HG03159 (cell line): ENCODE measurements at regions not wholly inside any gene's neighbourhood (a gene's known extent, or its start where the extent isn't known, plus 50 kb on each side); places are given as distances from the start of the nearest gene placed in this dataset.
A peak's percentile ranks its signal among the peaks of the same experiment; 100 is the strongest.
"Not testable (repeated sequence)": the region's sequence is repeated elsewhere in the genome, so short reads cannot be mapped to it uniquely, and the experiment has no call there.

Source experiments
- ATAC-seq: cut with Tn5 transposase; IDR thresholded peaks from one replicate; pipeline ENCODE4 v1.9.1; 2021; ENCODE audit warnings: mild to moderate bottlenecking, moderate library complexity; ENCODE audit not compliant: unreplicated experiment

GRCh38 chr4:107470173-107470572 is 249.9 kb downstream of the PAPSS1 start:
- no peak for ATAC-seq

DNA sequence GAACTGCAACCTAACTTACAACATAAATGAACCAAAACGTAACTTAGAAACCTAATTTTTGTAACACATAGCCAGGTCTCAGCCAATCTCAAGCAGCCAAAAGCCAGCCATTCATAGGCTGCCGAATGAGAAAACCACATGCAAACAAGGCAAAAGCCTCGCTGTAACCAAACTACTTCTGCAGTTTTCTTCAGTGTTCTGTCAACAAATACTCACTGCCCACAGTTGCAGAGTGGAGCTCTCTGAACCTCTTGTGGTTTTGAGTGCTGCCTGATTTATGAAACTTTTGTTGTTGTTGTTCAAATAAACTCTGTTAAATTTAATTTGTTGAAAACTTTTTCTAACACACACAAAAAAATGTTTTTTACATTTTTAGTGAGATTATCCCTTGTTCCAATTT is 251.2 kb downstream of the PAPSS1 start:
- peak; percentile 67 for ATAC-seq

GRCh38 chr4:107468156-107468555 is 251.9 kb downstream of the PAPSS1 start:
- ATAC-seq: no peak

- no peak for ATAC-seq
These were observed 252.6 kb downstream of the PAPSS1 start for GRCh38 chr4:107467461-107467860.

- no peak for ATAC-seq
These were observed 261.8 kb downstream of the PAPSS1 start for GRCh38 chr4:107458194-107458593.

DNA sequence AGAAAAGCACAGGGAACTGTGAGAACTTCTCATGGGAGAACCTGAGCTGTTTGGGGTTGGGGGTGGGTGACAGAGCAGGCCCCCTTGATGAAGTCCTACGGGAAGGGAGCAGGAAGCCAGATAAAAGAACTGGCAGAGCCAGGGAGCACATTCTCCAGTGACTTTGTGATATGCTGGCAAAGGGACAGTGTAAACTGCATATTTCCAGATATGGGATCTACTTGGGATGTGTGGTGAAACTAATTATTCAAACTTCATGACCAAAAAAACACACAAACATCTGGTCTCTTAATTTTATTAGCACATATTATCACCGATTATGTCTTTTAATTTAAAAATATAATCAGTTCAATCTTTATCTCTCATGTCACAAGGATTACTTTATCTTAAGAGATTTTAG is 266.0 kb downstream of the PAPSS1 start:
- ATAC-seq: no peak

DNA sequence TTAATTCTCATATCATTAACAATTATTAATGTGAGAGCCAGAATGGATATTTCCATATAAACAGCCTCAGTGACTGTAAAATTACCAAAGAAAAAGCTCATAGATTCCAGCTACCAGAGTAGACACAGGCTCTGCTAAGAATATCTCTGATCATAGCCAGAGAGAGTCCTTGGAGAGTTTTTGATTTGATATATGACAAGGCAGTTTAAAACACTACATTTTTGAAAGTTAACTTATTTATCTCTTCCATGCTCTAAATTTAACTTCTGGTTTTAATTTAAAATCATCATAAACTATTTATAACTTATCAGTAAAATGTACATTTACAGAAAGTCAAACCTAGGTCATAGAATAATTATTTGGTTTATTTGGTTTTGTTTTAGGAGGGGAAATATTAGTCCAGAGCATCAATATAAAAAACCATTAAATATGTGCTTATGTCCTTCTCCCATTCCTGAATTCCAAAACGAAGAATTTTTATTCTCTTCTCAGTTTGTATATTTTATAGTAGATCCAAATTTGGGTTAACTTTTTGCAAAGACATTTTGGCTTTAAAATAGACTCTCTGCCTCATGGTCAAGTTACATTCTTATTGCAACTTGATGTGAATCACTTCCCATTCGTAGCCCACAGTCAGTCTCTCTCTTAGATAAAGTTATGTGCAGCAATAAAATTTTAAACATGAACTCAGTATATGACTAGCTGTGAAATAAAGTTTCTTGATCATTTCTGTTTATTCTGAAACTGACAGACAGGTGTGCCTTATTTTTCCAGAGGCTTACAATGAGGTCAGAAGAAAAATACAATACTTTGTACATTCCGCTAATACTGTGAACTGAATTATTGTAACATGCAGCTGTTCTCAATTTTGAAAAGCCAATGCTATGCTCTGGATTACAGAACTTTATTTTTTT is 267.1 kb downstream of the PAPSS1 start:
- ATAC-seq: no peak

DNA sequence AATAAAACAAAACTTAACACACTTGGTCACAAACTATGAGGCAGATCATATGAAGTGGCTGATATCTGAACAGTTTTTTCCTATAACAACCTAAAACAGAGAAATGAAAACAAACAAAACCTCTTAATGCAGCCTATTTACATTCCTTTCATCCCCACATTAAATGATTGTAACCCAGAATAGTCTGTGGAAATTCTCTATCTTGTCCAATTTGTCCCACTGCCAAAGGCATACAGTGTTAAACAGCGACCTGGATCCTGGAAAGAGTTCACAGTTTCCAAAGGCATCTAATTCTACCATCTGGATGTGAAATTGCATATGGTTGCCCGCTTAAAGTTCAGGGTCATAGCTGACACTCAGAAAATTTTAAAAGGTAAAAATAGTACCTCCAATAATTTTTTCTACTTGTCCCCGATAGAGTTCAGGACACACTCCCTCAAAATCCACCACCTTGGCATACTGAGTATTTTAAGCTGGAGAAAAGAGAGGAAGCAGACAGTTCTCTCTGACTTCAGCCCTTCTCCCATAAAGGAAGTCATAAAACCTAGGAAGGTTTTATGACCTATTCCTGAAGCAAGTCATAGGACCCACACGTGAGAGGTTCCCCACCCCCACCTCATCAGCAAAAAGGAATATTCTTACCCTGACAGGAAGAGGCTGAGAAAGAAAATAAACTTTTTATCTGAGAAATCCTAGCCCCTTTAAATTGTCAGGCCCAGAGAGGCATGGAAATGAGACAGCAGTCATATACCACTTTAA is 270.2 kb downstream of the PAPSS1 start:
- no peak for ATAC-seq

DNA sequence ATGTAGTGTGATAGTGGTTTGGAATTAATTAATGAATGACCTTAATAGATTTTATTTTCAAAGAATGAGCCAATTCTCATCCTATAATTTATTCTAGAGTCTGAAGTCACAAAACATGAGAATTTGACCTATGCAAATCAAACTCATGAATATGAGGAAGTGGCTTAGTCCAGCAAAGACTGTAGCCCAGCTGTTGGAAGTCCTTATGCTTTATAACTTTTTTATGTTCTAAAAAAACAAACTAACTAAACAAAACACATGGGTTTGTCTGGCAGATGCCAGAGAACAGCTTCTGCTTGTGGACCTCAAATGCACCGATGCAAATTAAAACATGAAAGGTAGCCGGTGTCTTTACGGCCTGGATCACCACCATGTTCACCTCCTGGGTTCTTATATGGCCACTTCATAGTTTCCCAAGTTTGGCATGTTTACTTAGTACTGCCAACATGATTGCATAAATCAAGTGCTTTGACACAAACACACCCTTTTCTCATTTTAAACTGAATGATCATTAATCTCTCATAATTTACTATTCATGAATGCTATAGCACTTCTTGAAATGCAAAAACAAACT is 277.4 kb downstream of the PAPSS1 start:
- ATAC-seq: no peak

- no peak for ATAC-seq
These were observed 280.6 kb downstream of the PAPSS1 start for GRCh38 chr4:107439401-107439800.

- not testable (repeated sequence) for ATAC-seq
These were observed 283.6 kb downstream of the PAPSS1 start for GRCh38 chr4:107436471-107436870.

- no peak for ATAC-seq
These were observed 287.6 kb downstream of the PAPSS1 start for GRCh38 chr4:107432451-107432850.

GRCh38 chr4:107423677-107424405 is 296.2 kb downstream of the PAPSS1 start:
- ATAC-seq: no peak

DNA sequence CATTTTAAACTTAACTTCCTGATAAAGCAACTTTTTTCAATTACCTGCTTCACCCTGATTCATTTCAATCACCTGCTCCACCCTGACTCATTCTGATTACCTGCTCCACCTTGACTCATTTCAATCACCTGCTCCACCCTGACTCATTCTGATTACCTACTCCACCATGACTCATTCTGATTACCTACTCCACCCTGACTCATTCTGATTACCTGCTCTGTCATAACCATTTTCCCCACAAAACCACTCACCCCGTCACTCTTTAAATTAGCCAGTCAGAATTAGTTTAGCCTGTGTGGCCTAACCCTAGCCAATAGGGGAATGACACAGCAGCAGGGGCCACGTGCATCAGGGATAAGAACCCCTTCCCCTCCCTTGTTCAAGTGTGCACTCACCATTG is 300.5 kb downstream of the PAPSS1 start:
- not testable (repeated sequence) for ATAC-seq

- ATAC-seq: no peak
These were observed 301.0 kb downstream of the PAPSS1 start for GRCh38 chr4:107419052-107419451.

GRCh38 chr4:107415490-107415889 is 304.5 kb downstream of the PAPSS1 start:
- ATAC-seq: not testable (repeated sequence)

- not testable (repeated sequence) for ATAC-seq
These were observed 310.2 kb downstream of the PAPSS1 start for GRCh38 chr4:107409872-107410271.

GRCh38 chr4:107408968-107409367 is 311.1 kb downstream of the PAPSS1 start:
- ATAC-seq: no peak

- no peak for ATAC-seq
These were observed 315.3 kb downstream of the PAPSS1 start for GRCh38 chr4:107404591-107405300.

- ATAC-seq: no peak
These were observed 317.7 kb downstream of the PAPSS1 start for GRCh38 chr4:107402291-107402690.
